SK-N-SH (cell line): ENCODE measurements at regions not wholly inside any gene's neighbourhood (a gene's known extent, or its start where the extent isn't known, plus 50 kb on each side); places are given as distances from the start of the nearest gene placed in this dataset.
A peak's percentile ranks its signal among the peaks of the same experiment; 100 is the strongest.

Source experiments
- CTCF ChIA-PET: fragments of 300-600, 350-600 bp; formaldehyde crosslinking; extraction: SDS; loops from one replicate; lab custom pipeline; 2021; lab: Yijun Ruan, JAX
- POLR2A ChIA-PET: fragments of 350-600 bp; sonication (Branson Sonifier 250); formaldehyde crosslinking; extraction: SDS; loops from one replicate; lab custom pipeline; 2020; ENCODE audit warnings: antibody characterized with exemption, inconsistent platforms; lab: Yijun Ruan, JAX
- DNase-seq: peaks from one replicate; pipeline ENCODE4 v3.0.0; 2012
- H2AFZ ChIP-seq: fragments of 200-600 bp; sonication (generic); 2 replicates; pipeline ENCODE4 v1.8.1; 2016; ENCODE audit warnings: antibody characterized with exemption, mild to moderate bottlenecking, low read depth
- H3F3A ChIP-seq: fragments of 200-600 bp; sonication (generic); replicated peaks from 2 replicates; pipeline ENCODE3; 2016; ENCODE audit warnings: antibody characterized with exemption, mild to moderate bottlenecking; ENCODE audit not compliant: insufficient read depth
- H3K27ac ChIP-seq, 2 experiments: fragments of 200-500 bp in 1 of 2; fragments of 200-600 bp in 1 of 2; sonication (Bioruptor generic) in 1 of 2; sonication (generic), shearing (Covaris generic) in 1 of 2; 2 replicates each; pipeline versions ENCODE4 v1.5.1 to v1.6.1; 2014 to 2016; ENCODE audit warnings: low read depth in 2 of 2, inconsistent platforms in 1 of 2, low read length in 1 of 2, mild to moderate bottlenecking in 1 of 2, mixed read lengths in 1 of 2
- H3K27me3 ChIP-seq: fragments of 200-600 bp; sonication (generic), shearing (Covaris generic); 2 replicates; pipeline ENCODE4 v1.6.1; 2016; ENCODE audit warnings: mixed run types; ENCODE audit not compliant: insufficient read depth
- H3K36me3 ChIP-seq, 2 experiments: fragments of 200-500 bp in 1 of 2; fragments of 200-600 bp in 1 of 2; sonication (Bioruptor generic) in 1 of 2; sonication (generic) in 1 of 2; replicated peaks in 1 of 2; 2 replicates each; pipeline versions ENCODE3 to v1.5.1; 2014 to 2016; ENCODE audit warnings: low read length in 1 of 2, mild to moderate bottlenecking in 1 of 2; ENCODE audit not compliant: insufficient read depth in 2 of 2, control insufficient read depth in 1 of 2
- H3K4me1 ChIP-seq, 2 experiments: fragments of 200-500 bp in 1 of 2; fragments of 200-600 bp in 1 of 2; sonication (Bioruptor generic) in 1 of 2; sonication (generic), shearing (Covaris generic) in 1 of 2; 2 replicates each; pipeline versions ENCODE4 v1.5.1 to v1.6.1; 2014 to 2016; ENCODE audit warnings: low read depth in 1 of 2, low read length in 1 of 2, mixed run types in 1 of 2; ENCODE audit not compliant: insufficient read depth in 2 of 2, control insufficient read depth in 1 of 2
- H3K4me2 ChIP-seq: fragments of 200-600 bp; sonication (generic), shearing (Covaris generic); 2 replicates; pipeline ENCODE4 v1.6.1; 2017; ENCODE audit warnings: mixed run types
- H3K4me3 ChIP-seq, 2 experiments: fragments of 200-500 bp in 1 of 2; fragments of 200-600 bp in 1 of 2; sonication (Bioruptor generic) in 1 of 2; sonication (generic), shearing (Covaris generic) in 1 of 2; 2 replicates each; pipeline versions ENCODE4 v1.5.1 to v1.8.1; 2014 to 2016; ENCODE audit warnings: low read depth in 2 of 2, inconsistent platforms in 1 of 2, low read length in 1 of 2, mild to moderate bottlenecking in 1 of 2, mixed read lengths in 1 of 2, moderate library complexity in 1 of 2
- H3K79me2 ChIP-seq: fragments of 200-600 bp; sonication (generic); 2 replicates; pipeline ENCODE4 v1.8.1; 2017; ENCODE audit warnings: mild to moderate bottlenecking; ENCODE audit not compliant: insufficient read depth
- H3K9ac ChIP-seq: fragments of 200-600 bp; sonication (generic); 2 replicates; pipeline ENCODE4 v1.6.1; 2017; ENCODE audit warnings: mixed run types
- H3K9me2 ChIP-seq: fragments of 200-600 bp; sonication (generic); 2 replicates; pipeline ENCODE4 v1.6.1; 2017; ENCODE audit warnings: mixed run types
- H3K9me3 ChIP-seq: fragments of 200-600 bp; sonication (generic); 2 replicates; pipeline ENCODE4 v1.6.1; 2017; ENCODE audit warnings: mixed run types, mild to moderate bottlenecking, moderate library complexity
- H4K20me1 ChIP-seq: fragments of 200-600 bp; sonication (generic); 2 replicates; pipeline ENCODE4 v1.6.1; 2017; ENCODE audit warnings: mild to moderate bottlenecking, mixed run types; ENCODE audit not compliant: insufficient read depth
- EP300 ChIP-seq, 2 experiments: IDR thresholded peaks; 2 replicates each; pipeline versions ENCODE4 v1.4.0 to v1.6.1; 2012; ENCODE audit warnings: borderline replicate concordance in 1 of 2, low read depth in 1 of 2, low read length in 1 of 2
- EZH2phosphoT487 ChIP-seq: fragments of 200-600 bp; sonication (generic); IDR thresholded peaks from 2 replicates; pipeline ENCODE4 v1.6.1; 2017; ENCODE audit warnings: low read depth, mixed run types, mild to moderate bottlenecking, antibody characterized with exemption, moderate library complexity, borderline replicate concordance
- MEF2A ChIP-seq: IDR thresholded peaks from 2 replicates; pipeline ENCODE4 v1.4.0; 2012; ENCODE audit warnings: low read depth, borderline replicate concordance
- NFIC ChIP-seq: IDR thresholded peaks from 2 replicates; pipeline ENCODE4 v1.4.0; 2012; ENCODE audit warnings: borderline replicate concordance
- RAD21 ChIP-seq: IDR thresholded peaks from 2 replicates; pipeline ENCODE4 v1.6.1; 2012; ENCODE audit warnings: mild to moderate bottlenecking, low read length
- RCOR1 ChIP-seq: fragments of 150-350 bp; IDR thresholded peaks from 2 replicates; pipeline ENCODE4 v1.6.1; 2017; ENCODE audit warnings: antibody characterized with exemption, low read length
- REST ChIP-seq: IDR thresholded peaks from 2 replicates; pipeline ENCODE4 v1.6.1; 2012; ENCODE audit warnings: mild to moderate bottlenecking, low read depth, low read length, moderate library complexity
- RXRA ChIP-seq: IDR thresholded peaks from 2 replicates; pipeline ENCODE4 v1.4.0; 2012; ENCODE audit warnings: low read depth, mild to moderate bottlenecking, borderline replicate concordance
- SIN3A ChIP-seq: IDR thresholded peaks from 2 replicates; pipeline ENCODE4 v1.6.1; 2012; ENCODE audit warnings: low read depth, mild to moderate bottlenecking, low read length, moderate library complexity, borderline replicate concordance
- SMC3 ChIP-seq: IDR thresholded peaks from 2 replicates; pipeline ENCODE4 v1.6.1; 2012; ENCODE audit warnings: low read depth, low read length, improper control_type of control experiment
- TAF1 ChIP-seq: IDR thresholded peaks from 2 replicates; pipeline ENCODE4 v1.6.1; 2012; ENCODE audit warnings: low read depth, mild to moderate bottlenecking, low read length, moderate library complexity, borderline replicate concordance
- TEAD4 ChIP-seq: IDR thresholded peaks from 2 replicates; pipeline ENCODE4 v1.4.0; 2012; ENCODE audit warnings: mild to moderate bottlenecking, borderline replicate concordance; ENCODE audit not compliant: insufficient read depth
- YY1 ChIP-seq: IDR thresholded peaks from 2 replicates; pipeline ENCODE4 v1.4.0; 2012; ENCODE audit warnings: low read depth, mild to moderate bottlenecking
- WGBS: methylation state at CpG from one replicate; pipeline ENCODE4 v1.1.6; 2017; ENCODE audit warnings: low lambda C conversion rate; 5-methylcytosine and 5-hydroxymethylcytosine counted together
- TF ChIP-seq, protein P1 (sequence below): IDR thresholded peaks from 2 replicates; pipeline ENCODE4 v1.4.0; 2012; ENCODE audit warnings: low read depth
- TF ChIP-seq, protein P2 (sequence below): fragments of 200-600 bp; sonication (generic); IDR thresholded peaks from 2 replicates; pipeline ENCODE4 v1.6.1; 2017; ENCODE audit warnings: antibody characterized with exemption, mild to moderate bottlenecking, moderate library complexity
- TF ChIP-seq, protein P3 (sequence below): fragments of 150-350 bp; IDR thresholded peaks from 2 replicates; pipeline ENCODE4 v1.6.1; 2016; ENCODE audit warnings: mild to moderate bottlenecking, low read depth, low read length

DNA sequence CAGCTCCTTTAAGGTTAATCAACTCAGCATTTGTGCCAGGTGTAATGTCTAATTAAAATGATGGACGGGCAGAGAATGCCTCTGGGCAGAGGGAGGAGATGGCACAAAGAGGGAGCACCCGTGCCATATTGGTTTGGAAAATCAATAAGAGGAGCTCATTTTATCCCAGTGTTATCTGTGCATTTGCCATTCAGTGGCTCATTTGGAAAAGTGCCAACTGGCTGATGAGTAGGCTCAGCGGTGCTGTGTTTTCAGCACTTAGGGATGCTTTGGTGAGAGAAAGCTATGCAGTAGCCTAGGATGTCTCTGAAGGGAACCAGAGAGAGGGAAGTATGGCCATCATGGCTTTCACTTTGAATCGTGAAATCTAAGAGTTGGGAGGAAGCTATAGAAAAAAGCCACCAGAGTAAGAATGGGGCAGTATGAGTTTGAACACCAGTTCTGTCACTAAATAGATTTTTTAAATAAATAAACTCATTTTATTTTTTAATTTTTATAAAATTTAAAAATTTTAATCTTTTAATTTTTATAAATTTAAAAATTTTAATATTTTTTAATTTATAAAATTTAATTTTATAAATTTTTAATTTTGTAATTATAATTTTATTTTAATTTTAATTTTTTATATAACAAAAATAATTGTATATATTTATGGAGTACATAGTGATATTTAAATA is 472.8 kb downstream of the BRINP1 start:
- H3K9ac ChIP-seq, result no peak overlapping the region
- H3K27me3 ChIP-seq, result no peaks in the 10 kb centered on the region
- peak; percentile 33 for DNase-seq
- no peak overlapping the region for H2AFZ ChIP-seq
- no peaks in the 10 kb centered on the region for H4K20me1 ChIP-seq
- H3K4me3 ChIP-seq, result no peak overlapping the region
- no peaks in the 10 kb centered on the region for H3K36me3 ChIP-seq
- no peaks in the 10 kb centered on the region for H3K79me2 ChIP-seq
- H3K9me3 ChIP-seq, result no peaks in the 10 kb centered on the region
- H3K4me2 ChIP-seq, result no peak overlapping the region
- no peaks in the 10 kb centered on the region for H3K9me2 ChIP-seq
- POLR2A ChIA-PET, result no interaction called here
- TF ChIP-seq RXRA, result no peak
- TF ChIP-seq YY1, result no peak
- no peak for TF ChIP-seq REST
- TF ChIP-seq SMC3, result no peak
- TF ChIP-seq, protein P1, sequence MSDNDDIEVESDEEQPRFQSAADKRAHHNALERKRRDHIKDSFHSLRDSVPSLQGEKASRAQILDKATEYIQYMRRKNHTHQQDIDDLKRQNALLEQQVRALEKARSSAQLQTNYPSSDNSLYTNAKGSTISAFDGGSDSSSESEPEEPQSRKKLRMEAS, result no peak
- TF ChIP-seq RCOR1, result no peak
- no peak for TF ChIP-seq MEF2A
- H3K4me1 ChIP-seq, result no peaks in the 10 kb centered on the region
- CTCF ChIA-PET, result interaction anchor here (0.7 kb wide), 1 partner anchor 22 kb away, joined by 4 read pairs; no protein-coding TSS in a partner anchor
- H3F3A ChIP-seq, result no peaks in the 10 kb centered on the region
- 39% methylated on average over 4 of the region's 4 CpGs for WGBS
- no peak overlapping the region for H3K27ac ChIP-seq

DNA sequence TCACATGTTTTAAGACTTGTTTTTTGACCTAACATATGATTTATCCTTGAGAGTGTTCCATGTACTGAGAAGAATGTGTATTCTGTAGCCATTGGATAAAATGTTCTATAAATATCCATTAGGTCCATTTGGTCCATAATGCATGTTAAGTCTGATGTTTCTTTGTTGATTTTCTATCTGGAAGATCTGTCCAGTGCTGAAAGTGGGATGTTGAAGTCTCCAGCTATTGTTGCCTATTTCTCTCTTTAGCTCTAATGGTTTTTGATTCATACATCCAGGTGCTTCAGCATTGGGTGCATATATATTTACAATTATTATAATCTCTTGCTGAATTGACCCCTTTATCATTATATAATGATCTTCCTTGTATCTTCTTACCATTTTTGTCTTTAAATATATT is 451.1 kb downstream of the BRINP1 start:
- no peak overlapping the region for H2AFZ ChIP-seq
- no peak overlapping the region for H3K4me2 ChIP-seq
- TF ChIP-seq, protein P2, sequence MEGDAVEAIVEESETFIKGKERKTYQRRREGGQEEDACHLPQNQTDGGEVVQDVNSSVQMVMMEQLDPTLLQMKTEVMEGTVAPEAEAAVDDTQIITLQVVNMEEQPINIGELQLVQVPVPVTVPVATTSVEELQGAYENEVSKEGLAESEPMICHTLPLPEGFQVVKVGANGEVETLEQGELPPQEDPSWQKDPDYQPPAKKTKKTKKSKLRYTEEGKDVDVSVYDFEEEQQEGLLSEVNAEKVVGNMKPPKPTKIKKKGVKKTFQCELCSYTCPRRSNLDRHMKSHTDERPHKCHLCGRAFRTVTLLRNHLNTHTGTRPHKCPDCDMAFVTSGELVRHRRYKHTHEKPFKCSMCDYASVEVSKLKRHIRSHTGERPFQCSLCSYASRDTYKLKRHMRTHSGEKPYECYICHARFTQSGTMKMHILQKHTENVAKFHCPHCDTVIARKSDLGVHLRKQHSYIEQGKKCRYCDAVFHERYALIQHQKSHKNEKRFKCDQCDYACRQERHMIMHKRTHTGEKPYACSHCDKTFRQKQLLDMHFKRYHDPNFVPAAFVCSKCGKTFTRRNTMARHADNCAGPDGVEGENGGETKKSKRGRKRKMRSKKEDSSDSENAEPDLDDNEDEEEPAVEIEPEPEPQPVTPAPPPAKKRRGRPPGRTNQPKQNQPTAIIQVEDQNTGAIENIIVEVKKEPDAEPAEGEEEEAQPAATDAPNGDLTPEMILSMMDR, result no peak
- TF ChIP-seq MEF2A (no peak), SIN3A (no peak), NFIC (no peak), RAD21 (no peak), EP300 (IDR thresholded peaks at IDR 0.05; ENCODE audit: borderline replicate concordance in 1 of 2, low read depth in 1 of 2, low read length in 1 of 2) (no peak), EZH2phosphoT487 (no peak), TAF1 (no peak), TEAD4 (no peak)
- TF ChIP-seq, protein P3, sequence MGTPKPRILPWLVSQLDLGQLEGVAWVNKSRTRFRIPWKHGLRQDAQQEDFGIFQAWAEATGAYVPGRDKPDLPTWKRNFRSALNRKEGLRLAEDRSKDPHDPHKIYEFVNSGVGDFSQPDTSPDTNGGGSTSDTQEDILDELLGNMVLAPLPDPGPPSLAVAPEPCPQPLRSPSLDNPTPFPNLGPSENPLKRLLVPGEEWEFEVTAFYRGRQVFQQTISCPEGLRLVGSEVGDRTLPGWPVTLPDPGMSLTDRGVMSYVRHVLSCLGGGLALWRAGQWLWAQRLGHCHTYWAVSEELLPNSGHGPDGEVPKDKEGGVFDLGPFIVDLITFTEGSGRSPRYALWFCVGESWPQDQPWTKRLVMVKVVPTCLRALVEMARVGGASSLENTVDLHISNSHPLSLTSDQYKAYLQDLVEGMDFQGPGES, result no peak
- H3K4me3 ChIP-seq, result no peak overlapping the region
- H3F3A ChIP-seq, result no peaks in the 10 kb centered on the region
- H3K9ac ChIP-seq, result no peak overlapping the region
- H3K9me3 ChIP-seq, result 0 out of 2 replicates have a peak, but pooled peaks cover 7% of the 10 kb centered on the region
- H3K27ac ChIP-seq, result no peak overlapping the region
- H3K36me3 ChIP-seq, result no peaks in the 10 kb centered on the region
- H3K27me3 ChIP-seq, result no peaks in the 10 kb centered on the region
- no peaks in the 10 kb centered on the region for H3K9me2 ChIP-seq
- CTCF ChIA-PET, result interaction anchor here (1.0 to 1.6 kb wide), 2 partner anchors 10 to 22 kb away, joined by 4 to 5 read pairs; no protein-coding TSS in a partner anchor
- POLR2A ChIA-PET, result no interaction called here
- no peaks in the 10 kb centered on the region for H3K79me2 ChIP-seq
- no peaks in the 10 kb centered on the region for H4K20me1 ChIP-seq
- H3K4me1 ChIP-seq, result no peaks in the 10 kb centered on the region
- DNase-seq, result no peak
